Erythroblast (primary cell): ENCODE measurements at regions not wholly inside any gene's neighbourhood (a gene's known extent, or its start where the extent isn't known, plus 50 kb on each side); places are given as distances from the start of the nearest gene placed in this dataset.

Experiments used
- GATA1 ChIP-seq: IDR thresholded peaks from 2 replicates; pipeline ENCODE4 v1.6.1; 2011; ENCODE audit warnings: low read depth, mild to moderate bottlenecking, control low read depth, low read length, moderate library complexity
- POLR2A ChIP-seq: IDR thresholded peaks from 2 replicates; pipeline ENCODE4 v1.6.1; 2011; ENCODE audit warnings: mild to moderate bottlenecking, low read length

DNA sequence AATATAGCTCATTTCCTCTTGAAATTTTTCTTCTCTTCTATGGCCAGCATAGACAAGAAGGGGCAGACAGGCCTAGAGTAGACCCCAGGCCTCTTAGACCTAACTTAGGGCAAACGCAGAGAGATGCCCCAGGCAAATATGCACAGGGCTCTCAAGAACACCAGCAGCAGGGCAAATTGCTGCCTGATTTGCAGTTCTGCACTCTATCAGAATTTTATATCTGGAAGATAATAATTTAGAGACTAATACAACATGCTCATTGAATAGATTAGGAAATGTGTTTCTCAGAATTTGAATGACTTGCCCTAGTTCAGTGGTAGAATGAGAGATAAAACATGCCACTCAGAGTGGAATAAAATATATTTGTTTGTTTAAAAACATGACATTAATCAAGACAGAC is 200.4 kb upstream of the ADGRL2 start:
- TF ChIP-seq POLR2A (no peak), GATA1 (no peak)
